ENCODE measurements at regions not wholly inside any gene's neighbourhood (a gene's known extent, or its start where the extent isn't known, plus 50 kb on each side); places are given as distances from the start of the nearest gene placed in this dataset.
"Not testable (repeated sequence)": the region's sequence is repeated elsewhere in the genome, so short reads cannot be mapped to it uniquely, and the experiment has no call there.

- H3K27ac ChIP-seq = peak overlapping the region; percentile 13
- DNase-seq (ENCODE audit: low read depth, low spot score) = no peak
Observed at GRCh38 chr2:64277101-64277849, 133.1 kb upstream of the PELI1 start.

GRCh38 chr2:64280812-64281211 is 136.6 kb upstream of the PELI1 start:
- H3K27ac ChIP-seq; DNase-seq (ENCODE audit: low read depth, low spot score): not testable (repeated sequence)

DNA sequence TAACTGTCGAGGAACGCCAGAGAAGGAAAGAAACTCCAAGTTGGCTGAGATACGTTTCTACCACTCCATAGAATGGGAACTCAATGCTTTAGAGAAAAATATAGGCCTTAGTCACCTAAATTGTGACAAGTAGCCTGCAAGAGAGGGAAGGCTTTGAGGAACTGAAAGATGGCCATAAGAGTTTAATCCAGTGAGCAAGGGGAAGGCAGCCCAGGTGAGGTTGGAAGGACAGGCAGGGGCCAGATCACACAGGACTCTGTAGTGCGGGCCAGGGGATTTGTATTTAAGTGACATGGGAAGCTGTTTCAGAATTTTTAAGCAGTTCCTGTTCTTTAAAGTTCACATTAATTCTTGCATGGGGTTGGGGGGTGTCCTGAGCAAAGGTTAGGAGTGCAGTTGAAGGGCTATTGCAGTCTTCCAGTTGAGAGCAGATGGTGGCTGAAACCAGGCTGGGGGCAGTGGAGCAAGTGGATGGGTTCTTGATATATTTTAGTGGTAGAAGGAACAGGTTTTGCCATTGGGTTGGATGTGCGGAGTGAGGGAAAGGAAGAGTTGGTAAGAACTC is 138.9 kb upstream of the PELI1 start:
- DNase-seq (ENCODE audit: low read depth, low spot score) = no peak
- H3K27ac ChIP-seq = no peak overlapping the region

- DNase-seq (ENCODE audit: low read depth, low spot score) = no peak
- no peak overlapping the region for H3K27ac ChIP-seq
Observed at GRCh38 chr2:64283641-64284361, 139.6 kb upstream of the PELI1 start.

GRCh38 chr2:64284751-64285150 is 140.5 kb upstream of the PELI1 start:
- no peak overlapping the region for H3K27ac ChIP-seq
- DNase-seq (ENCODE audit: low read depth, low spot score) = no peak

DNA sequence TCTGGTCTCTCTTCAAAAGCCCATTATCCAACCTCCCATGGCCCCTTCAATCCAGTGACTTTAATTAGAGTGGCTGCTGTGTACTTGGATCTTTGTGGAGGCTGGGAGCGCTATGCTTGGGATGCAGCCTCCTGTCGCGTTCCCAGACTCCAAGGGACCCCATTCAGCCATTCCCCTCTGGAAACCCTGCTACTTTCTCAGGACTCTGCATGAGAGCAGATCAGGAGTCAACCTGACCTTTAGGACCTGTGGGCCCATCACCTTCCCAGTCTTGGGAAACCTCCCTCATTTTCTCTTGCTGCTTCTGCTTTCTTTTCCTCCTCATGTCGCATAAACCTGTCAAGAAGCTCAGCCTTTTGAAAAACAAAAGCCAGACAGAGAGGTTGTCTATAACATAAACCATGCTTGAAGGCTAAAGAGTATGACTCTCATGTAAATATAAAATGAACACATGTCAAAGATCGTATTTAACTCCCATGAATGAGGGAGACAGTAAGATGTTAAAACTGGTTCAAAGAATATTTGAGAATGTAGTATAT is 143.1 kb upstream of the PELI1 start:
- no peak overlapping the region for H3K27ac ChIP-seq
- no peak for DNase-seq (ENCODE audit: low read depth, low spot score)

GRCh38 chr2:64288321-64289193 is 144.3 kb upstream of the PELI1 start:
- no peak overlapping the region for H3K27ac ChIP-seq
- no peak for DNase-seq (ENCODE audit: low read depth, low spot score)

DNA sequence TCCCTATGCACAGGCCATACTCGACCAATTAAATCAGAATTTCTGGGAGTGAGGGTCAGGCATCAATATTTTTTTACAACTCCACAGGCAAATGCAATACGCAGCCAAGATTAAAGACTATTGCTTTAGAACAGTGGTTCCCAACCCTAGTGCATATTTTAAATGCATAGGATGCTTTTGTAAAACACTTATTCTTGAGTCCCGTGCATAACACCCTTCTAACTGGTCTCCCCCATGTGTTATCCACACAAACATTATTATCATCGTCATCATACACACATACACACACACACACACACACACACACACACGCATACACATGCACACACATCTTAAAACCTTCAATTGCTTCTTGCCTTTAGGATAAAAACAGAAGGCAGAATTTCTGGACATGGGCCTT is 145.0 kb upstream of the PELI1 start:
- DNase-seq (ENCODE audit: low read depth, low spot score) = no peak
- H3K27ac ChIP-seq = no peak overlapping the region

DNA sequence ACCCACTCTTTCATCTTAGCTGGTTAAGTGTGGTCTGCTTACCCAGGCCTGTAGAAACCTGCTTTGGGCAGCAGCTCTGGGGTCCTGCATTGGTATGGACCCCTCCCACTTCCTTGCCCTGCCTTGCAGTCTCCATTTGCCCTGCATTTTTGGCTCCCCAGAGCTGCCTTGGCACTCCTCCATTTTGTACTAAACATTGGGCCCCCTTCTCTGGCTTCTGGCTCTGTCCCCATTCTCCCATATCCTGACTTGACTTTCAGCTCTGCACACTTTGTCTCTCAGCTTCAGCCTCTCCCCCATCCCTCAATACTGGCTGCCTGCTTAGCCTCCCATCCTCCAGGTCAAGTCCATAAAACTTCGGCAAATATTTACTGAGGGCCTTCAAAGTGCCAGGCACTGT is 145.5 kb upstream of the PELI1 start:
- no peak overlapping the region for H3K27ac ChIP-seq
- no peak for DNase-seq (ENCODE audit: low read depth, low spot score)

- peak; percentile 74 for DNase-seq (ENCODE audit: low read depth, low spot score)
- H3K27ac ChIP-seq = peak overlapping the region; percentile 44
Observed at GRCh38 chr2:64291181-64291580, 147.0 kb upstream of the PELI1 start.

- DNase-seq (ENCODE audit: low read depth, low spot score) = no peak
- no peak overlapping the region for H3K27ac ChIP-seq
Observed at GRCh38 chr2:64295326-64296139, 151.3 kb upstream of the PELI1 start.

GRCh38 chr2:64296140-64296480 is 151.9 kb upstream of the PELI1 start:
- no peak for DNase-seq (ENCODE audit: low read depth, low spot score)
- no peak overlapping the region for H3K27ac ChIP-seq

DNA sequence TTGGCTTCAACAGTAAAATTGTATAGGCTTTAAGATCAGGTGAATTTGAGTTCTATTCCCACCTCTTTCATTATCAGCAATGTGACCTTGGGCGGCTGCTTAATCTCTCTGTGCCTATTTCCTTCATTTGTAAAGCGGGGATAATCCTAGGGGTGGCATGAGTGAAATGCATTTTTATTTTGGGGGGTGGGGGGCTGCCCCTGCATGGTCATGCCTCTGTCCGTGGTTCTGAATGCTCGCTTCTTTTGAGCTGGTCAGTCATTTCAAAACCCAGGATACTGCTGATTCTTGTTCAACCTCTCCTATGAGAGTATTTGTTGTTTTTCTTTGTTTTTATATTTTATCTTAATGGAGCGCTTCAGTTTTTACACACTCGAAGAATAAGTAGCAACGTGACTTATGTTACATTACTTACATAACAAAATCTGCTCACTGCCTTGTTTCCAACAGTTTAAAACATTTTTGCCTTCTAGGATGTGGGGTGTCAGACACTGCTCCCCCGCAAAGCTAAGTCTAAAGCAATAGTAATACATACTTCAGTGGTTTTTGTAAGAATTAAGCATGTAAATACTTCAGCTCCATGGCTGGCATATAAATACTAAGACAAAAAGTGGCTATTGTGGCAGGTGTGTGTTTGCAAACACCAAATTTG is 152.6 kb upstream of the PELI1 start:
- no peak for DNase-seq (ENCODE audit: low read depth, low spot score)
- H3K27ac ChIP-seq = no peak overlapping the region

- no peak overlapping the region for H3K27ac ChIP-seq
- no peak for DNase-seq (ENCODE audit: low read depth, low spot score)
Observed at GRCh38 chr2:64298161-64298560, 153.9 kb upstream of the PELI1 start.

GRCh38 chr2:64300066-64300465 is 153.9 kb upstream of the LGALSL start:
- no peak overlapping the region for H3K27ac ChIP-seq

GRCh38 chr2:64303250-64303649 is 150.7 kb upstream of the LGALSL start:
- H3K27ac ChIP-seq = no peak overlapping the region
- no peak for DNase-seq (ENCODE audit: low read depth, low spot score)

More at GRCh38 chr2:64300066-64300465, 153.9 kb upstream of the LGALSL start:
- no peak for DNase-seq (ENCODE audit: low read depth, low spot score)

- DNase-seq (ENCODE audit: low read depth, low spot score) = no peak
- no peak overlapping the region for H3K27ac ChIP-seq
Observed at GRCh38 chr2:64307421-64307820, 146.5 kb upstream of the LGALSL start.

GRCh38 chr2:64311191-64311910 is 142.6 kb upstream of the LGALSL start:
- H3K27ac ChIP-seq = peak overlapping the region; percentile 81
- DNase-seq (ENCODE audit: low read depth, low spot score) = no peak
